Activated CD4-positive, alpha-beta T cell treated with anti-CD3 and anti-CD28 coated beads, Interleukin-10, Interleukin-2, amounts not matched to agents 100 ng/mL and 50 ng/mL, durations not matched to agents 16 hours and 8 hours (primary cell): ENCODE measurements at regions not wholly inside any gene's neighbourhood (a gene's known extent, or its start where the extent isn't known, plus 50 kb on each side); places are given as distances from the start of the nearest gene placed in this dataset.
"Not testable (repeated sequence)": the region's sequence is repeated elsewhere in the genome, so short reads cannot be mapped to it uniquely, and the experiment has no call there.

Experiments used
- DNase-seq: peaks from one replicate; pipeline ENCODE4 v3.0.0-alpha.2; 2020

GRCh38 chr5:111631328-111631727 lies 119.0 kb upstream of the STARD4 start:
- no peak for DNase-seq

- no peak for DNase-seq
Measured at GRCh38 chr5:111628901-111629300, 116.6 kb upstream of the STARD4 start.

GRCh38 chr5:111627862-111628261 lies 115.5 kb upstream of the STARD4 start:
- no peak for DNase-seq

GRCh38 chr5:111626473-111627148 lies 114.3 kb upstream of the STARD4 start:
- no peak for DNase-seq

- DNase-seq, result peak; percentile 4
Measured at GRCh38 chr5:111618623-111619271, 106.4 kb upstream of the STARD4 start.

GRCh38 chr5:111615054-111615453 lies 102.7 kb upstream of the STARD4 start:
- DNase-seq, result no peak

- not testable (repeated sequence) for DNase-seq
Measured at GRCh38 chr5:111612013-111612630, 99.8 kb upstream of the STARD4 start.

GRCh38 chr5:111606194-111606593 lies 93.9 kb upstream of the STARD4 start:
- DNase-seq, result no peak

GRCh38 chr5:111603446-111603827 lies 91.1 kb upstream of the STARD4 start:
- no peak for DNase-seq

GRCh38 chr5:111602817-111603445 lies 90.6 kb upstream of the STARD4 start:
- DNase-seq, result no peak

GRCh38 chr5:111598996-111599395 lies 86.7 kb upstream of the STARD4 start:
- DNase-seq, result no peak

- DNase-seq, result no peak
Measured at GRCh38 chr5:111597491-111597890, 85.2 kb upstream of the STARD4 start.

- no peak for DNase-seq
Measured at GRCh38 chr5:111596705-111597104, 84.4 kb upstream of the STARD4 start.

GRCh38 chr5:111595425-111595824 lies 83.1 kb upstream of the STARD4 start:
- DNase-seq, result no peak

- DNase-seq, result no peak
Measured at GRCh38 chr5:111589316-111589715, 77.0 kb upstream of the STARD4 start.

- no peak for DNase-seq
Measured at GRCh38 chr5:111587728-111588127, 75.4 kb upstream of the STARD4 start.

- no peak for DNase-seq
Measured at GRCh38 chr5:111585946-111586345, 73.6 kb upstream of the STARD4 start.

GRCh38 chr5:111585291-111585690 lies 73.0 kb upstream of the STARD4 start:
- no peak for DNase-seq

- DNase-seq, result peak; percentile 24
Measured at GRCh38 chr5:111584651-111585050, 72.3 kb upstream of the STARD4 start.

- DNase-seq, result no peak
Measured at GRCh38 chr5:111583758-111584203, 71.4 kb upstream of the STARD4 start.

- DNase-seq, result no peak
Measured at GRCh38 chr5:111582993-111583601, 70.8 kb upstream of the STARD4 start.

GRCh38 chr5:111582451-111582850 lies 70.1 kb upstream of the STARD4 start:
- DNase-seq, result no peak

- no peak for DNase-seq
Measured at GRCh38 chr5:111580956-111581355, 68.6 kb upstream of the STARD4 start.
